OCI-M2 (cell line): ENCODE measurements at regions not wholly inside any gene's neighbourhood (a gene's known extent, or its start where the extent isn't known, plus 50 kb on each side); places are given as distances from the start of the nearest gene placed in this dataset.
A peak's percentile ranks its signal among the peaks of the same experiment; 100 is the strongest.

ENCODE experiments used
- DNase-seq: peaks from one replicate; lab custom pipeline; 2025; ENCODE audit not compliant: unreplicated experiment; lab: John Stamatoyannopoulos, UW

GRCh38 chr3:127461286-127461910 is 129.1 kb downstream of the TPRA1 start:
- DNase-seq: no peak

- no peak for DNase-seq
These were observed 130.6 kb downstream of the TPRA1 start for GRCh38 chr3:127459891-127460290.

- DNase-seq: peak; percentile 27
These were observed 131.6 kb downstream of the TPRA1 start for GRCh38 chr3:127458696-127459604.

- DNase-seq: no peak
These were observed 132.9 kb downstream of the TPRA1 start for GRCh38 chr3:127457546-127458145.

- DNase-seq: no peak
These were observed 133.4 kb downstream of the TPRA1 start for GRCh38 chr3:127457094-127457475.

- no peak for DNase-seq
These were observed 134.0 kb downstream of the TPRA1 start for GRCh38 chr3:127456471-127457093.

- no peak for DNase-seq
These were observed 134.7 kb downstream of the TPRA1 start for GRCh38 chr3:127455541-127456450.

GRCh38 chr3:127454968-127455367 is 135.6 kb downstream of the TPRA1 start:
- no peak for DNase-seq

- no peak for DNase-seq
These were observed 136.5 kb downstream of the TPRA1 start for GRCh38 chr3:127454051-127454450.

GRCh38 chr3:127452321-127452821 is 138.2 kb downstream of the TPRA1 start:
- no peak for DNase-seq

- DNase-seq: no peak
These were observed 139.2 kb downstream of the TPRA1 start for GRCh38 chr3:127451321-127451720.

GRCh38 chr3:127450331-127450730 is 140.2 kb downstream of the TPRA1 start:
- no peak for DNase-seq

GRCh38 chr3:127449486-127450212 is 140.9 kb downstream of the TPRA1 start:
- DNase-seq: no peak

- DNase-seq: no peak
These were observed 141.9 kb downstream of the TPRA1 start for GRCh38 chr3:127448671-127449070.

GRCh38 chr3:127448161-127448561 is 142.4 kb downstream of the TPRA1 start:
- no peak for DNase-seq

GRCh38 chr3:127446756-127447155 is 143.8 kb downstream of the TPRA1 start:
- DNase-seq: no peak

GRCh38 chr3:127445581-127446343 is 144.8 kb downstream of the TPRA1 start:
- no peak for DNase-seq

GRCh38 chr3:127444761-127445160 is 145.8 kb downstream of the TPRA1 start:
- DNase-seq: no peak
